ENCODE measurements at regions not wholly inside any gene's neighbourhood (a gene's known extent, or its start where the extent isn't known, plus 50 kb on each side); places are given as distances from the start of the nearest gene placed in this dataset.

DNA sequence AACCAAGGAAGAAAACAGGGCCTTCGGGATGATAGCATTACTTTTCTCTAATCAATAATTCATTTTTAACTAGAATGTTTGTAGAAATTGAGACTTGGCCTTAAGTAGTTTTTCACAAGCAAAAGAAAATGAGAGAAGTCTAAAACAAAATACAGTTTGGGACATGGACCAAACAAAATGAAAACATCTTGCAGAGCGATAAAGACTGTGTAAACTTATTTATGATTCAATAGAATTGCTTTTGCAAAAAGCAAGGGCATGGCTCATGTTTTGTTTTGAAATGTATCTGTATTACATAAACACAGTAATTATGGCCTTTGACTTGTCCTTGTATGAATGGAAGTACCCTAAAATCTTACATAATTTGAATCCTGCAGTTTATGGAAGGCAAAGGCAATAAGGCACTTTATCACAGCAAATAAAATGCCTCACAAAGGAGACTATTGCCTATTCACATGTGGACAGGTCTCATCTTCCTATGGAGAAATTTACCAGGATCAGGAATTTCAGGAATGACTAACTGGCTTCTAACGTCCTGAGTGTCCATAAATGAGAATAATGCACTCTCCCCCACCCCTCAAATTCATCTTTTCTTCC is 295.2 kb downstream of the PTEN start:
- H3K4me3 ChIP-seq (ENCODE audit: low read length in 3 of 3), result no peak overlapping the region
- peak in 1 of 5 donors; percentile 20 for DNase-seq
- no peak for FAIRE-seq
- no peaks in the 10 kb centered on the region for H3K9me3 ChIP-seq (ENCODE audit: control insufficient read depth in 2 of 3, insufficient read depth in 1 of 3, low read length in 3 of 3)
- no peak overlapping the region for H3K27ac ChIP-seq (ENCODE audit: low read depth in 2 of 2, low read length in 2 of 2)
- TF ChIP-seq, protein P1, sequence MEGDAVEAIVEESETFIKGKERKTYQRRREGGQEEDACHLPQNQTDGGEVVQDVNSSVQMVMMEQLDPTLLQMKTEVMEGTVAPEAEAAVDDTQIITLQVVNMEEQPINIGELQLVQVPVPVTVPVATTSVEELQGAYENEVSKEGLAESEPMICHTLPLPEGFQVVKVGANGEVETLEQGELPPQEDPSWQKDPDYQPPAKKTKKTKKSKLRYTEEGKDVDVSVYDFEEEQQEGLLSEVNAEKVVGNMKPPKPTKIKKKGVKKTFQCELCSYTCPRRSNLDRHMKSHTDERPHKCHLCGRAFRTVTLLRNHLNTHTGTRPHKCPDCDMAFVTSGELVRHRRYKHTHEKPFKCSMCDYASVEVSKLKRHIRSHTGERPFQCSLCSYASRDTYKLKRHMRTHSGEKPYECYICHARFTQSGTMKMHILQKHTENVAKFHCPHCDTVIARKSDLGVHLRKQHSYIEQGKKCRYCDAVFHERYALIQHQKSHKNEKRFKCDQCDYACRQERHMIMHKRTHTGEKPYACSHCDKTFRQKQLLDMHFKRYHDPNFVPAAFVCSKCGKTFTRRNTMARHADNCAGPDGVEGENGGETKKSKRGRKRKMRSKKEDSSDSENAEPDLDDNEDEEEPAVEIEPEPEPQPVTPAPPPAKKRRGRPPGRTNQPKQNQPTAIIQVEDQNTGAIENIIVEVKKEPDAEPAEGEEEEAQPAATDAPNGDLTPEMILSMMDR (IDR thresholded peaks at IDR 0.05; ENCODE audit: borderline replicate concordance, extremely low read depth, insufficient read depth), result no peak
- intact Hi-C loops (cut with DNase I), result no loop called here
- no peaks in the 10 kb centered on the region for H3K36me3 ChIP-seq (ENCODE audit: control insufficient read depth in 2 of 3, insufficient read depth in 3 of 3, low read length in 3 of 3)
- H3K27me3 ChIP-seq (ENCODE audit: control insufficient read depth, insufficient read depth, low read length), result no peaks in the 10 kb centered on the region
- no peak overlapping the region for H3K9ac ChIP-seq (ENCODE audit: low read length in 3 of 3)
- no peaks in the 10 kb centered on the region for H3K4me1 ChIP-seq (ENCODE audit: control insufficient read depth in 2 of 3, insufficient read depth in 2 of 3, low read depth in 1 of 3, low read length in 3 of 3)

DNA sequence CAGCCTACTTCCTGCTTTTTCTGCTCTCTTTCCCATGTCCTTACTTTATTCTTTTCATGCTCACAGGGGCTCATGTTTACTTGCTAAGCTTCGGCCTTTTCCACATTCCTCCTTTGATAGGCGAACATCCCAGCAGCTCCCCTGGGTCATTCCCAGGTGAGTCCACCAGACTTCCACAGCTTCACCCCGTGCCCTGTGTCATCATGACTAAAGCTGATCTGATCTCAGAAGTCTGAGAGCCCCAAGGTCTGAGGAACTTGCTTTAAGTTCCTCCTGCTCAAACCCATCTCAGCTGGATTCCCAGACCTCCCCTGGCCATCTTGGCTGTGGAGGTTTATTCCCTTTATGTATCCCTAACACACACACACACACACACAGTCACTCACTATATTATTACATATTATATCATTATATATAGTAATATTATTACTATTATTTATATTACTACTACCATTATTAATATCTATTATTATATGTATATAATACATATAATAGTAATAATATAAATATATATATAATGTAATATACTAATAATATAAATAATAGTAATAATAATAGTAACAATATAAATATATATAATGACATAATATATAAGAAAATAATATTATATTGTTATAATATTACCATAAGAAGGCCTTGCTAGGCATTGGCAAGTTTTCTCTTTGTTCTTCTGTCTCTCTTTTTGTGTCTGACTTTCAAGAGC is 295.9 kb downstream of the PTEN start:
- no peak overlapping the region for H3K4me3 ChIP-seq (ENCODE audit: low read length in 3 of 3)
- TF ChIP-seq, protein P1 (IDR thresholded peaks at IDR 0.05; ENCODE audit: borderline replicate concordance, extremely low read depth, insufficient read depth), result no peak
- H3K9ac ChIP-seq (ENCODE audit: low read length in 3 of 3), result no peak overlapping the region
- no peak overlapping the region for H3K27ac ChIP-seq (ENCODE audit: low read depth in 2 of 2, low read length in 2 of 2)
- no peaks in the 10 kb centered on the region for H3K4me1 ChIP-seq (ENCODE audit: control insufficient read depth in 2 of 3, insufficient read depth in 2 of 3, low read depth in 1 of 3, low read length in 3 of 3)
- peak; percentile 74 for FAIRE-seq
- intact Hi-C loops (cut with DNase I), result no loop called here
- DNase-seq, result no peak
- no peaks in the 10 kb centered on the region for H3K9me3 ChIP-seq (ENCODE audit: control insufficient read depth in 2 of 3, insufficient read depth in 1 of 3, low read length in 3 of 3)
- no peaks in the 10 kb centered on the region for H3K36me3 ChIP-seq (ENCODE audit: control insufficient read depth in 2 of 3, insufficient read depth in 3 of 3, low read length in 3 of 3)
- no peaks in the 10 kb centered on the region for H3K27me3 ChIP-seq (ENCODE audit: control insufficient read depth, insufficient read depth, low read length)

DNA sequence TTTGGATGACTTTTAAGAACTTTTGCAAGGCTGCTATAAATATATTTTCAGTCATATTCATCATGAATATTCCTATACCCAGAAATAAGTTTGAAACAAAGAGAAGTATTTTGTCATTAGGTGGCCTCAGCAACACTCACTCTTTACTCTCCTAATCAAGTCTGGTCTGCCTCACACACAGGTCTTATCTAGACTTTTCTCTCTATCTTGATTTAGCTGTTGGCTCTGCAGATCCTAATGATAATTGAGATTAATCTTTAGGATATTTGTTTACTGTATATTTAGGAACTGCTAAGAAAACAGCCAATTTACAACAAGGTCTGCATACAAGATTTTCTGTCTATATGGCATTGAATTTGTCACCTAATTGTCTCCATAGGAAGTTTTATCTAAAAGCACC is 297.6 kb downstream of the PTEN start:
- no peaks in the 10 kb centered on the region for H3K36me3 ChIP-seq (ENCODE audit: control insufficient read depth in 2 of 3, insufficient read depth in 3 of 3, low read length in 3 of 3)
- intact Hi-C loops (cut with DNase I), result no loop called here
- H3K9ac ChIP-seq (ENCODE audit: low read length in 3 of 3), result no peak overlapping the region
- no peak for DNase-seq
- no peaks in the 10 kb centered on the region for H3K27me3 ChIP-seq (ENCODE audit: control insufficient read depth, insufficient read depth, low read length)
- H3K27ac ChIP-seq (ENCODE audit: low read depth in 2 of 2, low read length in 2 of 2), result no peak overlapping the region
- FAIRE-seq, result no peak
- TF ChIP-seq, protein P1 (IDR thresholded peaks at IDR 0.05; ENCODE audit: borderline replicate concordance, extremely low read depth, insufficient read depth), result no peak
- H3K4me1 ChIP-seq (ENCODE audit: control insufficient read depth in 2 of 3, insufficient read depth in 2 of 3, low read depth in 1 of 3, low read length in 3 of 3), result no peaks in the 10 kb centered on the region
- H3K4me3 ChIP-seq (ENCODE audit: low read length in 3 of 3), result no peak overlapping the region
- no peaks in the 10 kb centered on the region for H3K9me3 ChIP-seq (ENCODE audit: control insufficient read depth in 2 of 3, insufficient read depth in 1 of 3, low read length in 3 of 3)

Data from kidney (tissue), 13 donors.